ENCODE measurements at regions not wholly inside any gene's neighbourhood (a gene's known extent, or its start where the extent isn't known, plus 50 kb on each side); places are given as distances from the start of the nearest gene placed in this dataset.

DNA sequence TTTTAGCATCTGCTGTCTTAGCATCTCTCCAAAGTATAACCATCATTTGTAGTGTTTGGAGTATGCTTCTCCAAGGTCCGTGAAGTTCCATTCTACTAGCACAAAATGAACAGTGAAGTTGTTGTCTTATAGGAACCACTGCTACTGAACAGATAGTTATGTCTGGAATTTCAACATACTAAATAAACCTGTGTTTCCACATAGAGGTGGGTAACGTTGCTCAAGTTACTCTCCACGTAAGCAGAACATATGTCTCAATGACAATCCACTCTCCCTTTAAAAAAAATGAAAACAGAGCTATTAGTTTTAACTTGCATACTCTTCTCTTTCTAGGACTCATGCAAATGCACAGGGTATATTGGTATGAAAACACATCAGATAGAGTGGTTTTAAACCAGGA lies 184.3 kb upstream of the TRPC4 start:
- H3K27ac ChIP-seq (ENCODE audit: low read depth, low read length): no peak overlapping the region
- H3K4me3 ChIP-seq (ENCODE audit: low read depth, low read length): no peak overlapping the region
- no peak for TF ChIP-seq CTCF (IDR thresholded peaks at IDR 0.05; ENCODE audit: low read depth, low read length)
- ChIA-PET CTCF (interaction anchor here (1.0 kb wide), 1 partner anchor 389 kb away, joined by 3 read pairs; no protein-coding TSS in a partner anchor), POLR2A (no interaction called here)
- H3K27me3 ChIP-seq (ENCODE audit: control insufficient read depth, insufficient read depth, low read length): no peaks in the 10 kb centered on the region
- no peaks in the 10 kb centered on the region for H3K9me3 ChIP-seq (ENCODE audit: control insufficient read depth, insufficient read depth, low read length)
- DNase-seq (ENCODE audit: low read depth, low spot score): no peak

- TF ChIP-seq CTCF (IDR thresholded peaks at IDR 0.05; ENCODE audit: low read depth, low read length): no peak
- no peak overlapping the region for H3K4me3 ChIP-seq (ENCODE audit: low read depth, low read length)
- CTCF ChIA-PET: interaction anchor here (0.6 to 3.3 kb wide), 8 partner anchors 11 to 428 kb away, joined by 3 to 35 read pairs (median 4); no protein-coding TSS in a partner anchor
These were observed 176.4 kb upstream of the TRPC4 start for GRCh38 chr13:38046049-38046376.

DNA sequence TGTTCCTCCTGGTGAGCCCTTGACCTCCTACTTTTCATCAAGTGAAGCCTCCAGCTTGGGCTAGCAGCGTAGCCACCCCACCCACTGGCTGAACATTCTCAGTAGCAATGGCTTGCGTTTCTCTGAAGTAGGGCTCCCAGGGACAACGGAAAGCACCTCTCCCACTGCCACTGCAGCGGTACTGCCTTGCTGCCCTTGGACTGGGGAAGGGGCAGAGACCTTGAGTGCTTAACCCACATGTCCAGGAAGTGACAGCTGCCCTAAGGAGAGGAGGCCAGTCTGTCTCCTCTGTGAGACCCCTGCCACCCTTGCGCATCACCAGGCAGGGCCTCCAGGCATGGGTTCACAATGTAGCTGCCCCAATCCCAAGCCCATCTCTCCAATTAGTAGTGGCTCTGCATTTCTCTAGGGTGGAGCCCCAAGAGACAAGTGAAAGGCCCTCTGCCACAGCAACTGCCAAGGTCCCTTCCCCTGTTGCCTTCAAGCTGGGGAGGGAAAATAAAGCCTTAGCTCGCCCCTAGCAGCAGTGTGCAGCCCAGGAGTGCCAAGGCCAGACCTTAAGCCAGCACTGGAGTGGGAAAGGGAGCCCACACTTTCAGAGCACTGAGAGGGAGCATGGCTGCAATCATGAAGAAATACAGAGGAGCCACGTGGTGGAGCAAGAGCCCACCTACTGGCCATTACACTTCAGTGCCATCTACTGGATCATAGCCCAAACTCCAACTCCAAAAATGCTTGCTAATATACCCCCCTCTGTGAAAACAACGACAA lies 175.9 kb upstream of the TRPC4 start:
- TF ChIP-seq CTCF (IDR thresholded peaks at IDR 0.05; ENCODE audit: low read depth, low read length): peak; percentile 73
- CTCF ChIA-PET: interaction anchor here (0.7 to 3.3 kb wide), 7 partner anchors 15 to 427 kb away, joined by 4 to 35 read pairs (median 4); no protein-coding TSS in a partner anchor
- Histone ChIP-seq H3K9me3 (ENCODE audit: control insufficient read depth, insufficient read depth, low read length) (no peaks in the 10 kb centered on the region), H3K27me3 (ENCODE audit: control insufficient read depth, insufficient read depth, low read length) (no peaks in the 10 kb centered on the region), H3K4me3 (ENCODE audit: low read depth, low read length) (no peak overlapping the region), H3K27ac (ENCODE audit: low read depth, low read length) (no peak overlapping the region)
- no peak for DNase-seq (ENCODE audit: low read depth, low spot score)
- POLR2A ChIA-PET: no interaction called here

More at GRCh38 chr13:38046049-38046376, 176.4 kb upstream of the TRPC4 start:
- no peaks in the 10 kb centered on the region for H3K9me3 ChIP-seq (ENCODE audit: control insufficient read depth, insufficient read depth, low read length)
- POLR2A ChIA-PET: no interaction called here
- DNase-seq (ENCODE audit: low read depth, low spot score): no peak
- H3K27me3 ChIP-seq (ENCODE audit: control insufficient read depth, insufficient read depth, low read length): no peaks in the 10 kb centered on the region
- H3K27ac ChIP-seq (ENCODE audit: low read depth, low read length): no peak overlapping the region

DNA sequence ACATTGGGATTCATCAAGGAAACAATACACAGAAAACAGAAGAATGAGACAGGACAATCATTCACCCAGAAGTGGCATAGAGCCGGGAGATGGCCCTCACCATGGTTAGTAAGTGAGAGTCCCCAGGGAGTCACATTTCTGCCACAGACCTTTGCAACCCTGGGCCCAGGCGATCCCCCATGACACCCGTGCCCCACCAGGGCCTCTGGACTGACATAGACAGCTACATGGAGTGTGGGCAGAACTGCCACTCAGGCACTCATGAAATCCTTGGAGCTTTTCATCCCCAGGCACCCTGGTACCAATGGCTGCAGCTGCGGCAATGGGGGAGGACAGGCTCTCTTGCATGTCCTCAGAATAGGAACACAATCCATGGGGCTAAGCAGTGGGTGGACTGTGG lies 174.5 kb upstream of the TRPC4 start:
- no peak overlapping the region for H3K27ac ChIP-seq (ENCODE audit: low read depth, low read length)
- no peaks in the 10 kb centered on the region for H3K9me3 ChIP-seq (ENCODE audit: control insufficient read depth, insufficient read depth, low read length)
- TF ChIP-seq CTCF (IDR thresholded peaks at IDR 0.05; ENCODE audit: low read depth, low read length): no peak
- no peak overlapping the region for H3K4me3 ChIP-seq (ENCODE audit: low read depth, low read length)
- DNase-seq (ENCODE audit: low read depth, low spot score): no peak
- CTCF ChIA-PET: interaction anchor here (1.9 kb wide), 1 partner anchor 404 kb away, joined by 7 read pairs; no protein-coding TSS in a partner anchor
- H3K27me3 ChIP-seq (ENCODE audit: control insufficient read depth, insufficient read depth, low read length): no peaks in the 10 kb centered on the region
- POLR2A ChIA-PET: no interaction called here

- POLR2A ChIA-PET: no interaction called here
- DNase-seq (ENCODE audit: low read depth, low spot score): no peak
- H3K27me3 ChIP-seq (ENCODE audit: control insufficient read depth, insufficient read depth, low read length): no peaks in the 10 kb centered on the region
- H3K9me3 ChIP-seq (ENCODE audit: control insufficient read depth, insufficient read depth, low read length): no peaks in the 10 kb centered on the region
- no peak overlapping the region for H3K4me3 ChIP-seq (ENCODE audit: low read depth, low read length)
- no peak overlapping the region for H3K27ac ChIP-seq (ENCODE audit: low read depth, low read length)
- TF ChIP-seq CTCF (IDR thresholded peaks at IDR 0.05; ENCODE audit: low read depth, low read length): no peak
- CTCF ChIA-PET: interaction anchor here (1.9 kb wide), 1 partner anchor 402 kb away, joined by 7 read pairs; no protein-coding TSS in a partner anchor
These were observed 173.2 kb upstream of the TRPC4 start for GRCh38 chr13:38042771-38043170.
